ENCODE measurements at regions not wholly inside any gene's neighbourhood (a gene's known extent, or its start where the extent isn't known, plus 50 kb on each side); places are given as distances from the start of the nearest gene placed in this dataset.

DNA sequence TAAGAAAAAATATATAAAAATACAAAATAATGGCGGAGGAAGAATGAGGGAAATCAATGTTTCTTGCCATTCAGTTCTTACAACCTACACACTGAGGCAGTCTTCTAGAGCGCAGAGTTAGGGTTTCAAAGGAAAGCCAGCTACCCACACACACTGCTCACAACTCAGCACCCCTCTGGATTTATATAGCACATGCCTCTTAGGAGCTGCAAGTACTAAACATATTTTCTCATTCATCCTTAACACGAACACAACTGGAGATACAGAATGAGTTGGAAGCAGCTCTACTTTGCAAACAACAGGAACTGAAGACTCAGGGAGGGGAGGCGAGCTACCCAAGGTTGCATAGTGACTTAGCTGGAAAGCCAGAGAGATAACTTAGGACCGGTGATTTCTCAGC, 293.8 kb downstream of the CTTN start:
- no peak overlapping the region for H3K9ac ChIP-seq (ENCODE audit: low read depth in 1 of 2, low read length in 2 of 2)
- H3K4me3 ChIP-seq (ENCODE audit: low read depth in 1 of 3, low read length in 3 of 3) = no peak overlapping the region
- H3K9me3 ChIP-seq (ENCODE audit: control insufficient read depth in 4 of 4, low read length in 3 of 4) = no peaks in the 10 kb centered on the region
- H3K4me1 ChIP-seq (ENCODE audit: control insufficient read depth in 4 of 4, insufficient read depth in 4 of 4, low read length in 3 of 4) = no peaks in the 10 kb centered on the region
- no peaks in the 10 kb centered on the region for H3K27me3 ChIP-seq (ENCODE audit: control insufficient read depth in 4 of 4, insufficient read depth in 4 of 4, low read length in 3 of 4)
- DNase-seq (ENCODE audit: low spot score) = no peak
- no peak overlapping the region for H3K27ac ChIP-seq (ENCODE audit: low read depth in 1 of 2, low read length in 2 of 2)
- TF ChIP-seq, protein P1, sequence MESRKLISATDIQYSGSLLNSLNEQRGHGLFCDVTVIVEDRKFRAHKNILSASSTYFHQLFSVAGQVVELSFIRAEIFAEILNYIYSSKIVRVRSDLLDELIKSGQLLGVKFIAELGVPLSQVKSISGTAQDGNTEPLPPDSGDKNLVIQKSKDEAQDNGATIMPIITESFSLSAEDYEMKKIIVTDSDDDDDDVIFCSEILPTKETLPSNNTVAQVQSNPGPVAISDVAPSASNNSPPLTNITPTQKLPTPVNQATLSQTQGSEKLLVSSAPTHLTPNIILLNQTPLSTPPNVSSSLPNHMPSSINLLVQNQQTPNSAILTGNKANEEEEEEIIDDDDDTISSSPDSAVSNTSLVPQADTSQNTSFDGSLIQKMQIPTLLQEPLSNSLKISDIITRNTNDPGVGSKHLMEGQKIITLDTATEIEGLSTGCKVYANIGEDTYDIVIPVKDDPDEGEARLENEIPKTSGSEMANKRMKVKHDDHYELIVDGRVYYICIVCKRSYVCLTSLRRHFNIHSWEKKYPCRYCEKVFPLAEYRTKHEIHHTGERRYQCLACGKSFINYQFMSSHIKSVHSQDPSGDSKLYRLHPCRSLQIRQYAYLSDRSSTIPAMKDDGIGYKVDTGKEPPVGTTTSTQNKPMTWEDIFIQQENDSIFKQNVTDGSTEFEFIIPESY (IDR thresholded peaks at IDR 0.05) = no peak
- no peak for TF ChIP-seq FOXA2 (IDR thresholded peaks at IDR 0.05)
- TF ChIP-seq, protein P2, sequence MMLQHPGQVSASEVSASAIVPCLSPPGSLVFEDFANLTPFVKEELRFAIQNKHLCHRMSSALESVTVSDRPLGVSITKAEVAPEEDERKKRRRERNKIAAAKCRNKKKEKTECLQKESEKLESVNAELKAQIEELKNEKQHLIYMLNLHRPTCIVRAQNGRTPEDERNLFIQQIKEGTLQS (IDR thresholded peaks at IDR 0.05) = no peak
- TF ChIP-seq, protein P3, sequence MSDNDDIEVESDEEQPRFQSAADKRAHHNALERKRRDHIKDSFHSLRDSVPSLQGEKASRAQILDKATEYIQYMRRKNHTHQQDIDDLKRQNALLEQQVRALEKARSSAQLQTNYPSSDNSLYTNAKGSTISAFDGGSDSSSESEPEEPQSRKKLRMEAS (IDR thresholded peaks at IDR 0.05) = no peak
- TF ChIP-seq HNF4G (IDR thresholded peaks at IDR 0.05) = no peak
- no peak for TF ChIP-seq HNF4A (conservative IDR thresholded peaks at IDR 0.05)
- no peak for TF ChIP-seq FOXA1 (IDR thresholded peaks at IDR 0.05)
- no peak for TF ChIP-seq RXRA (IDR thresholded peaks at IDR 0.05)
- no peak for TF ChIP-seq SP1 (IDR thresholded peaks at IDR 0.05)
- TF ChIP-seq, protein P4, sequence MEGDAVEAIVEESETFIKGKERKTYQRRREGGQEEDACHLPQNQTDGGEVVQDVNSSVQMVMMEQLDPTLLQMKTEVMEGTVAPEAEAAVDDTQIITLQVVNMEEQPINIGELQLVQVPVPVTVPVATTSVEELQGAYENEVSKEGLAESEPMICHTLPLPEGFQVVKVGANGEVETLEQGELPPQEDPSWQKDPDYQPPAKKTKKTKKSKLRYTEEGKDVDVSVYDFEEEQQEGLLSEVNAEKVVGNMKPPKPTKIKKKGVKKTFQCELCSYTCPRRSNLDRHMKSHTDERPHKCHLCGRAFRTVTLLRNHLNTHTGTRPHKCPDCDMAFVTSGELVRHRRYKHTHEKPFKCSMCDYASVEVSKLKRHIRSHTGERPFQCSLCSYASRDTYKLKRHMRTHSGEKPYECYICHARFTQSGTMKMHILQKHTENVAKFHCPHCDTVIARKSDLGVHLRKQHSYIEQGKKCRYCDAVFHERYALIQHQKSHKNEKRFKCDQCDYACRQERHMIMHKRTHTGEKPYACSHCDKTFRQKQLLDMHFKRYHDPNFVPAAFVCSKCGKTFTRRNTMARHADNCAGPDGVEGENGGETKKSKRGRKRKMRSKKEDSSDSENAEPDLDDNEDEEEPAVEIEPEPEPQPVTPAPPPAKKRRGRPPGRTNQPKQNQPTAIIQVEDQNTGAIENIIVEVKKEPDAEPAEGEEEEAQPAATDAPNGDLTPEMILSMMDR (IDR thresholded peaks at IDR 0.05; ENCODE audit: low read depth, low read length, missing input control) = no peak
- TF ChIP-seq TAF1 (conservative IDR thresholded peaks at IDR 0.05) = no peak
- TF ChIP-seq, protein P5, sequence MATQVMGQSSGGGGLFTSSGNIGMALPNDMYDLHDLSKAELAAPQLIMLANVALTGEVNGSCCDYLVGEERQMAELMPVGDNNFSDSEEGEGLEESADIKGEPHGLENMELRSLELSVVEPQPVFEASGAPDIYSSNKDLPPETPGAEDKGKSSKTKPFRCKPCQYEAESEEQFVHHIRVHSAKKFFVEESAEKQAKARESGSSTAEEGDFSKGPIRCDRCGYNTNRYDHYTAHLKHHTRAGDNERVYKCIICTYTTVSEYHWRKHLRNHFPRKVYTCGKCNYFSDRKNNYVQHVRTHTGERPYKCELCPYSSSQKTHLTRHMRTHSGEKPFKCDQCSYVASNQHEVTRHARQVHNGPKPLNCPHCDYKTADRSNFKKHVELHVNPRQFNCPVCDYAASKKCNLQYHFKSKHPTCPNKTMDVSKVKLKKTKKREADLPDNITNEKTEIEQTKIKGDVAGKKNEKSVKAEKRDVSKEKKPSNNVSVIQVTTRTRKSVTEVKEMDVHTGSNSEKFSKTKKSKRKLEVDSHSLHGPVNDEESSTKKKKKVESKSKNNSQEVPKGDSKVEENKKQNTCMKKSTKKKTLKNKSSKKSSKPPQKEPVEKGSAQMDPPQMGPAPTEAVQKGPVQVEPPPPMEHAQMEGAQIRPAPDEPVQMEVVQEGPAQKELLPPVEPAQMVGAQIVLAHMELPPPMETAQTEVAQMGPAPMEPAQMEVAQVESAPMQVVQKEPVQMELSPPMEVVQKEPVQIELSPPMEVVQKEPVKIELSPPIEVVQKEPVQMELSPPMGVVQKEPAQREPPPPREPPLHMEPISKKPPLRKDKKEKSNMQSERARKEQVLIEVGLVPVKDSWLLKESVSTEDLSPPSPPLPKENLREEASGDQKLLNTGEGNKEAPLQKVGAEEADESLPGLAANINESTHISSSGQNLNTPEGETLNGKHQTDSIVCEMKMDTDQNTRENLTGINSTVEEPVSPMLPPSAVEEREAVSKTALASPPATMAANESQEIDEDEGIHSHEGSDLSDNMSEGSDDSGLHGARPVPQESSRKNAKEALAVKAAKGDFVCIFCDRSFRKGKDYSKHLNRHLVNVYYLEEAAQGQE (IDR thresholded peaks at IDR 0.05) = no peak
- TF ChIP-seq JUND (IDR thresholded peaks at IDR 0.05) = no peak
- TF ChIP-seq NR2F2 (IDR thresholded peaks at IDR 0.05) = no peak
- no peak for TF ChIP-seq RAD21 (IDR thresholded peaks at IDR 0.05)
- H3K36me3 ChIP-seq (ENCODE audit: control insufficient read depth in 4 of 4, insufficient read depth in 3 of 4, low read depth in 1 of 4, low read length in 3 of 4) = peaks cover 0 to 5% (median 3%) of the 10 kb centered on the region in 4 donors
- 91% methylated on average over 5 of the region's 5 CpGs for WGBS

DNA sequence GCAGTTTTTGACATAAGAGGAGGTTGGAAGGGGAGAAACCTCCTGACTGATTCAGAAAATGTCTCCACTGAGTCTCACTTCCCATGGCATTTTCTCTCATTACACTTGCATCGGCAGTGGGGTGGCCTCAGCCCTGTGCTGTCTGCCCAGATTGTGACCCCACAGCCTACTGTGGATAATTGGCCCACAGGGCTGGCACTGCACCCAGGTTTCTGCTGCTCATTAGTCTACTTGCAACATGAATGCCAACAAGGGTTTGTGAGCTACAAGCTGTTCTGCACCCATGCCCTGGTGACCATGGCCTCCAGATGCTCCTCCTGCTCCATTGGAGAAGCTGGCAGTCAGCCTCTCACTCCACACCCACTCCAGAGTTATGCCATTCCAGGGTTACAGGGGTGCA, 296.0 kb downstream of the CTTN start:
- H3K4me3 ChIP-seq (ENCODE audit: low read depth in 1 of 3, low read length in 3 of 3) = no peak overlapping the region
- H3K27me3 ChIP-seq (ENCODE audit: control insufficient read depth in 4 of 4, insufficient read depth in 4 of 4, low read length in 3 of 4) = no peaks in the 10 kb centered on the region
- no peaks in the 10 kb centered on the region for H3K4me1 ChIP-seq (ENCODE audit: control insufficient read depth in 4 of 4, insufficient read depth in 4 of 4, low read length in 3 of 4)
- H3K9ac ChIP-seq (ENCODE audit: low read depth in 1 of 2, low read length in 2 of 2) = no peak overlapping the region
- no peak overlapping the region for H3K27ac ChIP-seq (ENCODE audit: low read depth in 1 of 2, low read length in 2 of 2)
- TF ChIP-seq HNF4G (IDR thresholded peaks at IDR 0.05) (no peak), NR2F2 (IDR thresholded peaks at IDR 0.05) (no peak), GABPA (IDR thresholded peaks at IDR 0.05 in 1 of 2, conservative IDR thresholded peaks at IDR 0.05 in 1 of 2) (no peak), EGR1 (IDR thresholded peaks at IDR 0.05; ENCODE audit: low read depth in 2 of 2) (no peak), JUND (IDR thresholded peaks at IDR 0.05) (no peak)
- TF ChIP-seq, protein P1 (IDR thresholded peaks at IDR 0.05) = no peak
- TF ChIP-seq, protein P4 (IDR thresholded peaks at IDR 0.05; ENCODE audit: low read depth, low read length, missing input control) = no peak
- DNase-seq (ENCODE audit: low spot score) = no peak
- 96% methylated on average over 1 of the region's 1 CpG for WGBS
- no peaks in the 10 kb centered on the region for H3K9me3 ChIP-seq (ENCODE audit: control insufficient read depth in 4 of 4, low read length in 3 of 4)
- peaks cover 0 to 12% (median 4%) of the 10 kb centered on the region in 4 donors for H3K36me3 ChIP-seq (ENCODE audit: control insufficient read depth in 4 of 4, insufficient read depth in 3 of 4, low read depth in 1 of 4, low read length in 3 of 4)

Measured in liver (tissue), 8 donors.